ENCODE measurements at regions not wholly inside any gene's neighbourhood (a gene's known extent, or its start where the extent isn't known, plus 50 kb on each side); places are given as distances from the start of the nearest gene placed in this dataset.

- TF ChIP-seq BHLHE40 (IDR thresholded peaks at IDR 0.05; ENCODE audit: borderline replicate concordance) (no peak), LEF1 (IDR thresholded peaks at IDR 0.05; ENCODE audit: borderline replicate concordance) (no peak), SUZ12 (IDR thresholded peaks at IDR 0.05) (no peak)
Measured at GRCh38 chr1:221497046-221497445, 244.8 kb downstream of the DUSP10 start.

Data from HEK293T (cell line).